ENCODE measurements at regions not wholly inside any gene's neighbourhood (a gene's known extent, or its start where the extent isn't known, plus 50 kb on each side); places are given as distances from the start of the nearest gene placed in this dataset.

DNA sequence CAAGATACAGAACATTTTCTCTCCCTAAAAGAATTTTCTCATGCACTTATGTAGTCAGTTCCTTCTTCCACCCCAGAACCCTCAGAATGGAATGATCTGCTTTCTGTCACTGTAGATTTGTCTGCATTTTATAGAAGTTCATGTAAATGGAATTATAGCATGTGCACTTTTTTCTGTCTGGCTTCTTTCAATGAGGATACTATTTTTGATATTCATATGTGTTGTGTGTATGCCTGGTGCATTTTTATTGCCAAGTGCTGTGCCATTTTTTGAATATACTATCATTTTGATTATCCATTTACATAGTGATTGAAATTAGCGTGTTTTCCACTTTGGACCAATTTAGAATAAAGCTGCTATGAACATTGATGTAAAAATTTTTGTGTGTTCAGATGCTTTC, 156.6 kb upstream of the ALCAM start (continued):
- TF ChIP-seq, protein P1, sequence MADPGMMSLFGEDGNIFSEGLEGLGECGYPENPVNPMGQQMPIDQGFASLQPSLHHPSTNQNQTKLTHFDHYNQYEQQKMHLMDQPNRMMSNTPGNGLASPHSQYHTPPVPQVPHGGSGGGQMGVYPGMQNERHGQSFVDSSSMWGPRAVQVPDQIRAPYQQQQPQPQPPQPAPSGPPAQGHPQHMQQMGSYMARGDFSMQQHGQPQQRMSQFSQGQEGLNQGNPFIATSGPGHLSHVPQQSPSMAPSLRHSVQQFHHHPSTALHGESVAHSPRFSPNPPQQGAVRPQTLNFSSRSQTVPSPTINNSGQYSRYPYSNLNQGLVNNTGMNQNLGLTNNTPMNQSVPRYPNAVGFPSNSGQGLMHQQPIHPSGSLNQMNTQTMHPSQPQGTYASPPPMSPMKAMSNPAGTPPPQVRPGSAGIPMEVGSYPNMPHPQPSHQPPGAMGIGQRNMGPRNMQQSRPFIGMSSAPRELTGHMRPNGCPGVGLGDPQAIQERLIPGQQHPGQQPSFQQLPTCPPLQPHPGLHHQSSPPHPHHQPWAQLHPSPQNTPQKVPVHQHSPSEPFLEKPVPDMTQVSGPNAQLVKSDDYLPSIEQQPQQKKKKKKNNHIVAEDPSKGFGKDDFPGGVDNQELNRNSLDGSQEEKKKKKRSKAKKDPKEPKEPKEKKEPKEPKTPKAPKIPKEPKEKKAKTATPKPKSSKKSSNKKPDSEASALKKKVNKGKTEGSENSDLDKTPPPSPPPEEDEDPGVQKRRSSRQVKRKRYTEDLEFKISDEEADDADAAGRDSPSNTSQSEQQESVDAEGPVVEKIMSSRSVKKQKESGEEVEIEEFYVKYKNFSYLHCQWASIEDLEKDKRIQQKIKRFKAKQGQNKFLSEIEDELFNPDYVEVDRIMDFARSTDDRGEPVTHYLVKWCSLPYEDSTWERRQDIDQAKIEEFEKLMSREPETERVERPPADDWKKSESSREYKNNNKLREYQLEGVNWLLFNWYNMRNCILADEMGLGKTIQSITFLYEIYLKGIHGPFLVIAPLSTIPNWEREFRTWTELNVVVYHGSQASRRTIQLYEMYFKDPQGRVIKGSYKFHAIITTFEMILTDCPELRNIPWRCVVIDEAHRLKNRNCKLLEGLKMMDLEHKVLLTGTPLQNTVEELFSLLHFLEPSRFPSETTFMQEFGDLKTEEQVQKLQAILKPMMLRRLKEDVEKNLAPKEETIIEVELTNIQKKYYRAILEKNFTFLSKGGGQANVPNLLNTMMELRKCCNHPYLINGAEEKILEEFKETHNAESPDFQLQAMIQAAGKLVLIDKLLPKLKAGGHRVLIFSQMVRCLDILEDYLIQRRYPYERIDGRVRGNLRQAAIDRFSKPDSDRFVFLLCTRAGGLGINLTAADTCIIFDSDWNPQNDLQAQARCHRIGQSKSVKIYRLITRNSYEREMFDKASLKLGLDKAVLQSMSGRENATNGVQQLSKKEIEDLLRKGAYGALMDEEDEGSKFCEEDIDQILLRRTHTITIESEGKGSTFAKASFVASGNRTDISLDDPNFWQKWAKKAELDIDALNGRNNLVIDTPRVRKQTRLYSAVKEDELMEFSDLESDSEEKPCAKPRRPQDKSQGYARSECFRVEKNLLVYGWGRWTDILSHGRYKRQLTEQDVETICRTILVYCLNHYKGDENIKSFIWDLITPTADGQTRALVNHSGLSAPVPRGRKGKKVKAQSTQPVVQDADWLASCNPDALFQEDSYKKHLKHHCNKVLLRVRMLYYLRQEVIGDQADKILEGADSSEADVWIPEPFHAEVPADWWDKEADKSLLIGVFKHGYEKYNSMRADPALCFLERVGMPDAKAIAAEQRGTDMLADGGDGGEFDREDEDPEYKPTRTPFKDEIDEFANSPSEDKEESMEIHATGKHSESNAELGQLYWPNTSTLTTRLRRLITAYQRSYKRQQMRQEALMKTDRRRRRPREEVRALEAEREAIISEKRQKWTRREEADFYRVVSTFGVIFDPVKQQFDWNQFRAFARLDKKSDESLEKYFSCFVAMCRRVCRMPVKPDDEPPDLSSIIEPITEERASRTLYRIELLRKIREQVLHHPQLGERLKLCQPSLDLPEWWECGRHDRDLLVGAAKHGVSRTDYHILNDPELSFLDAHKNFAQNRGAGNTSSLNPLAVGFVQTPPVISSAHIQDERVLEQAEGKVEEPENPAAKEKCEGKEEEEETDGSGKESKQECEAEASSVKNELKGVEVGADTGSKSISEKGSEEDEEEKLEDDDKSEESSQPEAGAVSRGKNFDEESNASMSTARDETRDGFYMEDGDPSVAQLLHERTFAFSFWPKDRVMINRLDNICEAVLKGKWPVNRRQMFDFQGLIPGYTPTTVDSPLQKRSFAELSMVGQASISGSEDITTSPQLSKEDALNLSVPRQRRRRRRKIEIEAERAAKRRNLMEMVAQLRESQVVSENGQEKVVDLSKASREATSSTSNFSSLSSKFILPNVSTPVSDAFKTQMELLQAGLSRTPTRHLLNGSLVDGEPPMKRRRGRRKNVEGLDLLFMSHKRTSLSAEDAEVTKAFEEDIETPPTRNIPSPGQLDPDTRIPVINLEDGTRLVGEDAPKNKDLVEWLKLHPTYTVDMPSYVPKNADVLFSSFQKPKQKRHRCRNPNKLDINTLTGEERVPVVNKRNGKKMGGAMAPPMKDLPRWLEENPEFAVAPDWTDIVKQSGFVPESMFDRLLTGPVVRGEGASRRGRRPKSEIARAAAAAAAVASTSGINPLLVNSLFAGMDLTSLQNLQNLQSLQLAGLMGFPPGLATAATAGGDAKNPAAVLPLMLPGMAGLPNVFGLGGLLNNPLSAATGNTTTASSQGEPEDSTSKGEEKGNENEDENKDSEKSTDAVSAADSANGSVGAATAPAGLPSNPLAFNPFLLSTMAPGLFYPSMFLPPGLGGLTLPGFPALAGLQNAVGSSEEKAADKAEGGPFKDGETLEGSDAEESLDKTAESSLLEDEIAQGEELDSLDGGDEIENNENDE (IDR thresholded peaks at IDR 0.05; ENCODE audit: insufficient replicate concordance, low read length), result no peak
- TF ChIP-seq FOSL1 (IDR thresholded peaks at IDR 0.05; ENCODE audit: insufficient read depth, low read depth, low read length) (no peak), SP2 (IDR thresholded peaks at IDR 0.05; ENCODE audit: low read length) (no peak), NANOG (IDR thresholded peaks at IDR 0.05; ENCODE audit: insufficient read depth, low read depth, low read length, poor library complexity, severe bottlenecking) (no peak), BRCA1 (IDR thresholded peaks at IDR 0.05; ENCODE audit: low read depth, low read length) (no peak), SIRT6 (IDR thresholded peaks at IDR 0.05; ENCODE audit: low read length) (no peak), ASH2L (IDR thresholded peaks at IDR 0.05; ENCODE audit: low read length) (no peak), RXRA (IDR thresholded peaks at IDR 0.05; ENCODE audit: insufficient read depth, low read depth, low read length) (no peak), CTBP2 (IDR thresholded peaks at IDR 0.05; ENCODE audit: borderline replicate concordance, insufficient read depth, insufficient read length, low read length) (no peak)
- TF ChIP-seq, protein P2, sequence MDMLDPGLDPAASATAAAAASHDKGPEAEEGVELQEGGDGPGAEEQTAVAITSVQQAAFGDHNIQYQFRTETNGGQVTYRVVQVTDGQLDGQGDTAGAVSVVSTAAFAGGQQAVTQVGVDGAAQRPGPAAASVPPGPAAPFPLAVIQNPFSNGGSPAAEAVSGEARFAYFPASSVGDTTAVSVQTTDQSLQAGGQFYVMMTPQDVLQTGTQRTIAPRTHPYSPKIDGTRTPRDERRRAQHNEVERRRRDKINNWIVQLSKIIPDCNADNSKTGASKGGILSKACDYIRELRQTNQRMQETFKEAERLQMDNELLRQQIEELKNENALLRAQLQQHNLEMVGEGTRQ (IDR thresholded peaks at IDR 0.05; ENCODE audit: low read length), result no peak
